Right lobe of liver (tissue), 4 donors: ENCODE measurements at regions not wholly inside any gene's neighbourhood (a gene's known extent, or its start where the extent isn't known, plus 50 kb on each side); places are given as distances from the start of the nearest gene placed in this dataset.

Experiments used
- CTCF ChIP-seq, 4 donors: fragments of 200-600 bp in 3 of 4; fragments of 450-650 bp in 1 of 4; IDR thresholded peaks; one replicate each; pipeline versions ENCODE4 v1.5.1 to v1.8.0; 2016 to 2022; ENCODE audit warnings: antibody characterized with exemption in 4 of 4, mild to moderate bottlenecking in 2 of 4
- POLR2A ChIP-seq: fragments of 450-650 bp; IDR thresholded peaks from one replicate; pipeline ENCODE4 v1.6.1; 2017; ENCODE audit warnings: antibody characterized with exemption, mild to moderate bottlenecking
- donor health status: DM: no; HTN: no; CAD: no.
- donor health status: DM: no; HTN: no; CAD: no.
- donor health status: DM: no; HTN: yes; CAD: no.

DNA sequence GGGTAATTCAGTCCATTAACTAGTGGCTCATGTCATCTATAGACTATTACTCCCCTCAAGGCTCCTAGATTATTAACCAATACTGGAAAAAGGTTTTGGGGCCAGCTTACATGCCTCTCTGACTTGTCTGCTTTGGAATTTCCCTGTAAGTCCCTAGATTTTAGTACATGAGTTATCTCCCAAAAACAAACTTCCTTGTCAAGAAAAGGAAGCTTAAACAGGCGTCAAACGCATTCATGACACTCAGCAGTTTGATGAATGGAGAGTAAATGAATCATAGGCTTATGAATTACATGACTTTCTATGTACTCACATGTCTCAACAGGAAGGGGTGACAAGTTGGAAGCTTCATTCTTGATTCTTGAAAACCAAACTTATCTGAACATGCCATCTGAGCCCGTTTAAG is 70.8 kb downstream of the BLID start:
- TF ChIP-seq POLR2A: no peak
- no peak for TF ChIP-seq CTCF (IDR thresholded peaks at IDR 0.05)
